K562 (cell line): ENCODE measurements at regions not wholly inside any gene's neighbourhood (a gene's known extent, or its start where the extent isn't known, plus 50 kb on each side); places are given as distances from the start of the nearest gene placed in this dataset.

ENCODE experiments used
- ATAC-seq: fragments of 200-7000 bp; cut with Tn5 transposase; 3 replicates; pipeline ENCODE4 v1.9.1; 2020; ENCODE audit warnings: moderate library complexity
- BruUV-seq: library from RNA; stranded (reverse); fragments of 400-500 nt; replicated peaks from 2 replicates; lab custom pipeline; 2021; lab: Mats Ljungman, UMichigan
- CTCF ChIA-PET: fragments of 300-600 bp; formaldehyde crosslinking; extraction: SDS; loops from one replicate; lab custom pipeline; 2021; ENCODE audit warnings: low intra/inter-chr PET ratio; lab: Yijun Ruan, JAX
- POLR2A ChIA-PET: fragments of 300-600, 350-650 bp; sonication (Branson Sonifier 250); formaldehyde crosslinking; extraction: SDS; loops from one replicate; lab custom pipeline; 2021; ENCODE audit warnings: antibody characterized with exemption, inconsistent platforms; lab: Yijun Ruan, JAX
- DNase-seq, 4 experiments: peaks; one replicate each; pipeline versions ENCODE4 v3.0.0 to v3.0.0-alpha.2; 2011 to 2018; ENCODE audit warnings: low spot score in 3 of 4, mixed read lengths in 3 of 4; ENCODE audit errors: extremely low read depth in 1 of 4
- FAIRE-seq: peaks from 2 replicates; lab custom pipeline; 2011; peaks lifted over from hg19 to GRCh38; lab: Jason Lieb, UNC
- H2AFZ ChIP-seq: 2 replicates; pipeline ENCODE4 v1.6.0; 2011; ENCODE audit warnings: low read depth, low read length, control low read depth, inconsistent platforms
- H3K27ac ChIP-seq: fragments of 200-600 bp; 3 replicates; pipeline ENCODE4 v1.8.0; 2011; ENCODE audit warnings: low read depth, mild to moderate bottlenecking, control low read depth, inconsistent platforms, low read length, moderate library complexity, mixed read lengths; ENCODE audit errors: extremely low read depth
- H3K27me3 ChIP-seq, 2 experiments: fragments of 300-600 bp in 1 of 2; 2 replicates in 1 of 2; 3 replicates in 1 of 2; pipeline versions ENCODE4 v1.6.0 to v1.8.0; 2011; ENCODE audit warnings: inconsistent platforms in 2 of 2, low read length in 2 of 2, mild to moderate bottlenecking in 1 of 2, mixed read lengths in 1 of 2, moderate library complexity in 1 of 2; ENCODE audit not compliant: control insufficient read depth in 2 of 2, insufficient read depth in 2 of 2
- H3K36me3 ChIP-seq: fragments of 300-600 bp; 3 replicates; pipeline ENCODE4 v1.8.0; 2011; ENCODE audit warnings: mild to moderate bottlenecking, low read length, inconsistent platforms; ENCODE audit not compliant: control insufficient read depth, insufficient read depth
- H3K4me1 ChIP-seq, 2 experiments: fragments of 200-600 bp in 1 of 2; replicated peaks in 1 of 2; 2 replicates in 1 of 2; 3 replicates in 1 of 2; pipeline versions ENCODE4 v1.5.1 to v1.8.0; 2011; ENCODE audit warnings: inconsistent platforms in 2 of 2, low read length in 2 of 2, mild to moderate bottlenecking in 1 of 2, mixed read lengths in 1 of 2, moderate library complexity in 1 of 2; ENCODE audit not compliant: control insufficient read depth in 2 of 2, insufficient read depth in 2 of 2
- H3K4me2 ChIP-seq: 2 replicates; pipeline ENCODE4 v1.6.1; 2011; ENCODE audit warnings: low read length, control low read depth, inconsistent platforms, mixed read lengths; ENCODE audit not compliant: insufficient read depth
- H3K4me3 ChIP-seq: fragments of 200-600 bp; sonication (generic), shearing (Covaris generic); 2 replicates; pipeline ENCODE4 v1.5.1; 2016; ENCODE audit warnings: control low read depth, inconsistent platforms
- H3K79me2 ChIP-seq: fragments of 200-600 bp; 3 replicates; pipeline ENCODE4 v1.8.0; 2011; ENCODE audit warnings: low read length, inconsistent platforms; ENCODE audit not compliant: control insufficient read depth, insufficient read depth
- H3K9ac ChIP-seq, 2 experiments: 2 replicates each; pipeline versions ENCODE4 v1.6.0 to v1.6.1; 2011; ENCODE audit warnings: low read depth in 2 of 2, low read length in 2 of 2, control low read depth in 1 of 2, inconsistent platforms in 1 of 2, mild to moderate bottlenecking in 1 of 2, mixed read lengths in 1 of 2; ENCODE audit not compliant: insufficient read depth in 1 of 2
- H3K9me1 ChIP-seq: one replicate; pipeline ENCODE4 v1.6.0; 2011; ENCODE audit warnings: inconsistent platforms, mild to moderate bottlenecking, low read length, moderate library complexity; ENCODE audit not compliant: control insufficient read depth, insufficient read depth
- H3K9me3 ChIP-seq: replicated peaks from 2 replicates; pipeline ENCODE4 v1.5.1; 2011; ENCODE audit warnings: low read depth, low read length, inconsistent platforms; ENCODE audit not compliant: control insufficient read depth, insufficient read depth
- H4K20me1 ChIP-seq: replicated peaks from 2 replicates; pipeline ENCODE4 v1.6.1; 2011; ENCODE audit warnings: low read length, inconsistent platforms, mixed read lengths; ENCODE audit not compliant: control insufficient read depth, insufficient read depth
- CCNT2 ChIP-seq: IDR thresholded peaks from 2 replicates; pipeline ENCODE4 v1.6.1; 2011; ENCODE audit warnings: borderline replicate concordance, low read depth, mild to moderate bottlenecking, moderate library complexity, mixed read lengths, low read length; ENCODE audit not compliant: insufficient read length; ENCODE audit errors: extremely low read depth
- CREM ChIP-seq: IDR thresholded peaks from 2 replicates; pipeline ENCODE4 v1.6.1; 2014; ENCODE audit warnings: antibody characterized with exemption, low read depth
- CTCF ChIP-seq, 3 experiments: IDR thresholded peaks in 2 of 3; conservative IDR thresholded peaks in 1 of 3; 2 replicates each; pipeline ENCODE4 v1.5.1; 2011 to 2012; ENCODE audit warnings: low read length in 3 of 3, mild to moderate bottlenecking in 3 of 3, control low read depth in 2 of 3, improper control_type of control experiment in 1 of 3, inconsistent platforms in 1 of 3, low read depth in 1 of 3, mixed read lengths in 1 of 3, moderate library complexity in 1 of 3; ENCODE audit not compliant: insufficient read depth in 2 of 3
- ETV5 ChIP-seq: sonication (generic); formaldehyde crosslinking; IDR thresholded peaks from 2 replicates; pipeline ENCODE4 v1.4.0; 2020; ENCODE audit warnings: low read depth, mild to moderate bottlenecking, missing genetic modification reagents
- THRB ChIP-seq: fragments of 450-650 bp; formaldehyde crosslinking; conservative IDR thresholded peaks from 2 replicates; pipeline ENCODE4 v1.4.0; 2022; ENCODE audit warnings: mild to moderate bottlenecking, missing genetic modification characterization
- ZBTB43 ChIP-seq: sonication (generic); formaldehyde crosslinking; IDR thresholded peaks from 2 replicates; pipeline ENCODE4 v1.8.0; 2023; ENCODE audit warnings: mild to moderate bottlenecking, missing genetic modification reagents
- WGBS: fragments of 100-300 bp; shearing (Covaris generic); methylation state at CpG from one replicate; pipeline ENCODE4 v1.1.6; 2016; ENCODE audit warnings: low coverage, mixed read lengths; ENCODE audit not compliant: insufficient coverage; ENCODE audit errors: missing lambda C conversion rate; 5-methylcytosine and 5-hydroxymethylcytosine counted together
- in situ Hi-C: fragments of 300-500 bp; cut with MboI; formaldehyde crosslinking; loops from 4 replicates; pipeline ENCODE4 v1.15.0; 2018; ENCODE audit warnings: inconsistent platforms, mixed read lengths
- intact Hi-C: fragments of 100-400 bp; cut with micrococcal nuclease; formaldehyde crosslinking; loops from 2 replicates; pipeline ENCODE4 v1.14.2; 2022

DNA sequence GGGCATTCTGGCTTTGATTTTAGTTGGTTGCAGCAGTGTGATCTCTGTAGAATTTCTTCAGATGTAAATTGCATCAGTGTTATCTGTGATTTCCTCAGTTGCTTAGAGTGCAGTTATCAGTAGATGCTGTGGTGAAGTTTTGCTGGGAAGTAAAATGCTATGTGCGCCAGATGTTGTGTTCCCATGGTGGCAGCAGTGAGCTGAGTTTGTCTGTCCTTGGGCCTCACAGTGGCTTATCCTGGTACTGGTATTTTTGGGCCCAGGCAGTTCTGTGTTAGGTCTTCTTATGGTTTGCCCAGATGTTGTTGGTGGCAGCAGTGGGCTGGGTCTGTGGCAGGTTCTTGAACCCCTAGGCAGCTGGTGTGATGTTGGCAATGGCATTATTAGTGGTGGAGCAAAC, 1242.1 kb downstream of the PLA2G4A start:
- Histone ChIP-seq H3K9me1 (no peaks in the 10 kb centered on the region), H3K4me3 (no peak overlapping the region), H2AFZ (no peak overlapping the region), H4K20me1 (no peaks in the 10 kb centered on the region), H3K9me3 (no peaks in the 10 kb centered on the region; the same call in 1 of the 2 replicates), H3K27ac (no peak overlapping the region), H3K4me1 (no peaks in the 10 kb centered on the region), H3K36me3 (no peaks in the 10 kb centered on the region), H3K4me2 (no peak overlapping the region), H3K79me2 (no peaks in the 10 kb centered on the region), H3K27me3 (no peaks in the 10 kb centered on the region; a peak in 1 of 5 replicates), H3K9ac (no peak overlapping the region)
- CTCF ChIA-PET: no interaction called here
- ATAC-seq: no peak
- POLR2A ChIA-PET: interaction anchor here (0.5 kb wide), 1 partner anchor 1430 kb away, joined by 3 read pairs; no protein-coding TSS in a partner anchor
- intact Hi-C loops: no loop called here
- in situ Hi-C loops: no loop called here
- no peak for FAIRE-seq
- DNase-seq: no peak
- 7% methylated on average over 1 of the region's 1 CpG for WGBS
- TF ChIP-seq CREM (no peak), ETV5 (CRISPR knock-in tag) (no peak), CTCF (IDR thresholded peaks at IDR 0.05 in 2 of 3, conservative IDR thresholded peaks at IDR 0.05 in 1 of 3; ENCODE audit: insufficient read depth in 2 of 3, low read depth in 1 of 3, low read length in 3 of 3) (0 out of 6 replicates have a peak, but pooled peaks of 1 of the 3 experiments have one; percentile 8), ZBTB43 (CRISPR knock-in tag) (no peak), THRB (no peak), CCNT2 (no peak)
- no TSS peak for BruUV-seq
